GM12872 (cell line): ENCODE measurements at regions not wholly inside any gene's neighbourhood (a gene's known extent, or its start where the extent isn't known, plus 50 kb on each side); places are given as distances from the start of the nearest gene placed in this dataset.

Experiments used
- TF ChIP-seq, protein P1 (sequence below): IDR thresholded peaks from 3 replicates; pipeline ENCODE4 v1.5.1; 2011; ENCODE audit warnings: low read depth, mild to moderate bottlenecking, low read length, moderate library complexity; ENCODE audit not compliant: insufficient read depth

- TF ChIP-seq, protein P1, sequence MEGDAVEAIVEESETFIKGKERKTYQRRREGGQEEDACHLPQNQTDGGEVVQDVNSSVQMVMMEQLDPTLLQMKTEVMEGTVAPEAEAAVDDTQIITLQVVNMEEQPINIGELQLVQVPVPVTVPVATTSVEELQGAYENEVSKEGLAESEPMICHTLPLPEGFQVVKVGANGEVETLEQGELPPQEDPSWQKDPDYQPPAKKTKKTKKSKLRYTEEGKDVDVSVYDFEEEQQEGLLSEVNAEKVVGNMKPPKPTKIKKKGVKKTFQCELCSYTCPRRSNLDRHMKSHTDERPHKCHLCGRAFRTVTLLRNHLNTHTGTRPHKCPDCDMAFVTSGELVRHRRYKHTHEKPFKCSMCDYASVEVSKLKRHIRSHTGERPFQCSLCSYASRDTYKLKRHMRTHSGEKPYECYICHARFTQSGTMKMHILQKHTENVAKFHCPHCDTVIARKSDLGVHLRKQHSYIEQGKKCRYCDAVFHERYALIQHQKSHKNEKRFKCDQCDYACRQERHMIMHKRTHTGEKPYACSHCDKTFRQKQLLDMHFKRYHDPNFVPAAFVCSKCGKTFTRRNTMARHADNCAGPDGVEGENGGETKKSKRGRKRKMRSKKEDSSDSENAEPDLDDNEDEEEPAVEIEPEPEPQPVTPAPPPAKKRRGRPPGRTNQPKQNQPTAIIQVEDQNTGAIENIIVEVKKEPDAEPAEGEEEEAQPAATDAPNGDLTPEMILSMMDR: no peak
Measured at GRCh38 chr18:78826631-78827030, 153.0 kb upstream of the SALL3 start.

- TF ChIP-seq, protein P1: no peak
Measured at GRCh38 chr18:78827141-78827540, 152.5 kb upstream of the SALL3 start.

GRCh38 chr18:78828131-78828530 lies 151.5 kb upstream of the SALL3 start:
- TF ChIP-seq, protein P1: no peak

GRCh38 chr18:78830161-78830560 lies 149.5 kb upstream of the SALL3 start:
- TF ChIP-seq, protein P1: no peak

DNA sequence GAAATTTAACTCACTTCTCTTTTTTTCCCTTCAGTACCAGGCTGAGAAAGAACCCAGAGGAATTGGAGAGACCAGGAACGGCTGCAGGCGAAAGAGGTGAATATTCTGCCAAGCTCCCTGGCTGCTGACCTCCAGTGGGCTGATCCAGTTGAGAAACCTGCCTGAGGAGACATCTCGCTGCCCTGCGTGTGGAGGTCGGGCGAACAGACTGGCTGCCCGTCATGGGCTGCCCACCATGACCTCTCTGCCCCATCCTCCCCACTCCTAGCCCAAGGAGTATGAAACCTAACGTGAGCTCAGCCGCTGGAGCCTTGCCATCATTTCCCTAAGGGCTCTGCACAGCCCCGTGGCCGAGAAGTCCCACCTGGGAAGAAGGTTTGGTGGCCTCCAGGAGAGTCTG lies 148.8 kb upstream of the SALL3 start:
- TF ChIP-seq, protein P1: no peak

- TF ChIP-seq, protein P1: no peak
Measured at GRCh38 chr18:78831603-78832002, 148.0 kb upstream of the SALL3 start.

GRCh38 chr18:78833833-78834232 lies 145.8 kb upstream of the SALL3 start:
- TF ChIP-seq, protein P1: no peak

DNA sequence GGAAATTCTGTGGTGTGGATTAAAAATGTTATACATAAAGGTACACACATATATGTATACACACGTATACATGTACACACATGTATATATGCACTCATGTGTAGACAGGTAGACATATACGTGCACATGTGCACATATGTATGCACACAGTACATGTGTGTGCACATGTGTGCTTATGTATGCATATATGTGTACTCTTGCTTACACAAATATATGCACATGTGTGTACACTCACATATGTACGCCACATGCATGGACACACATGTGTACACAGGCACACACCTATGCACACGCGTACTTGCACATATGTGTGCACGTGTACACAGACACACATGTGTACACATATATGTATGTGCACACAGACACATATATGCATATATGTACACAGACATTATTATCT lies 142.8 kb upstream of the SALL3 start:
- TF ChIP-seq, protein P1: no peak
